GM12891 (cell line): ENCODE measurements at regions not wholly inside any gene's neighbourhood (a gene's known extent, or its start where the extent isn't known, plus 50 kb on each side); places are given as distances from the start of the nearest gene placed in this dataset.

ENCODE experiments used
- PAX5 ChIP-seq: IDR thresholded peaks from 2 replicates; pipeline ENCODE4 v1.6.1; 2011; ENCODE audit warnings: low read length, moderate library complexity, mild to moderate bottlenecking; ENCODE audit not compliant: insufficient read depth, severe bottlenecking
- POLR2A ChIP-seq: IDR thresholded peaks from 2 replicates; pipeline ENCODE4 v1.6.1; 2011; ENCODE audit warnings: low read depth, low read length, control low read depth
- POLR2AphosphoS5 ChIP-seq: IDR thresholded peaks from 2 replicates; pipeline ENCODE4 v1.6.1; 2011; ENCODE audit warnings: low read depth, low read length, control low read depth
- SPI1 ChIP-seq: IDR thresholded peaks from 2 replicates; pipeline ENCODE4 v1.6.1; 2011; ENCODE audit warnings: low read depth, low read length, control low read depth
- TAF1 ChIP-seq: IDR thresholded peaks from 2 replicates; pipeline ENCODE4 v1.6.1; 2011; ENCODE audit warnings: low read depth, low read length, control low read depth

DNA sequence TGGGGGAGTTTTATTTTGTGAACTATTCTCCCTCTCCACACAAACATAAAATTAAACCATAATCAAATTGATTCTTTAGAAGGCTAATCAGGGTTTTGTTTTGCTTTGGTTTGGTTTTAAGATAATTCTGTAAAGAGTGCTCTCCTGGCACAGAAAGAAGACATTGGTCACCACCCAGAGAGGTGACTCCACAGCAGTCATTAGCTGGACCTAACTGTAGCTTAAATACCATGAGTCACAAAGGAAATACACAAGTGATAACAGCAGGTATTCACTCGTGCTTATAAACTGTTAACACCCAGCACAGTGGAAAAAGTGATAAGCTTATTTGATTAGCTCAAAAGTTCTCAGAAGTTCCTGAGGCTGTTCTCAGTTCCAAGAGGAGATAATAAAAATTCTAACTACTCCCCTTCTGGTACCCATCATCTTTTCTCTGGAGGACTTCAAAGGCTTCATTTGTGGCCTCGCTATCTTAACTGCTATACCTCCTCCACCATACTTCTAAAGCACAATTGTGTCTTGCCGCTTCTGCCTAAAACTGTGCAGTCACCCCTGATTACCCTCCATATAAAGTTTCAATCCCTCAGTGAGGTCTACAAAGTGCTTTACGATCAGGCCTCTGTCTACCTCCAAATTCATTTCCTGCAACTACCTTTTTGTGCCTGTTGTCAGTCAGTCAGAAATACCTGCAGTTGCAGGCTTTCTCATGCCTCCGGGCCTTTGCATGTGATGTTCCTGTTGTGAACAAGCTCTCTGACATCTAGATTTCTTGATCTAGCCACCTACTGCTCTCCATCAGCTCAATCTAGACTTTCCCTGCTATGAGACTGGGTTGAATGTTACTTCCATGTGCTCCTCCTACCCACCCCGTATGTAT is 201.1 kb downstream of the SAMD5 start:
- TF ChIP-seq POLR2A (no peak), POLR2AphosphoS5 (no peak), TAF1 (no peak), SPI1 (no peak), PAX5 (no peak)
